ENCODE measurements at regions not wholly inside any gene's neighbourhood (a gene's known extent, or its start where the extent isn't known, plus 50 kb on each side); places are given as distances from the start of the nearest gene placed in this dataset.

GRCh38 chr15:53106505-53107286, 316.6 kb upstream of the ONECUT1 start:
- no peak overlapping the region for H3K27ac ChIP-seq (ENCODE audit: low read depth, low read length)
- H3K9me2 ChIP-seq (ENCODE audit: insufficient read depth) = no peaks in the 10 kb centered on the region
- ChIA-PET POLR2A (no interaction called here), CTCF (no interaction called here), RAD21 (ENCODE audit: low non-redundant PET in 1 of 2, low total read pairs in 2 of 2, uncharacterized antibody in 2 of 2, unreplicated experiment in 2 of 2) (no interaction called here)
- no peak overlapping the region for H3K4me2 ChIP-seq (ENCODE audit: low read length)
- no peaks in the 10 kb centered on the region for H3K27me3 ChIP-seq (ENCODE audit: insufficient read depth, low read length)
- intact Hi-C loops (cut with micrococcal nuclease) = no loop called here
- H2AFZ ChIP-seq (ENCODE audit: low read depth, low read length, poor library complexity, severe bottlenecking) = no peak overlapping the region
- no peak overlapping the region for H3K4me3 ChIP-seq (replicated peaks in 1 of 2; ENCODE audit: low read depth in 1 of 2, low read length in 2 of 2)
- no peak overlapping the region for H3K9ac ChIP-seq (ENCODE audit: low read length)
- no peaks in the 10 kb centered on the region for H3K9me3 ChIP-seq (ENCODE audit: control insufficient read depth in 1 of 2, insufficient read depth in 1 of 2, low read depth in 1 of 2, low read length in 2 of 2)
- no peaks in the 10 kb centered on the region for H3K36me3 ChIP-seq (ENCODE audit: control insufficient read depth in 1 of 2, insufficient read depth in 2 of 2, low read length in 2 of 2)
- no TSS peak for BruUV-seq (replicated peaks)
- H4K20me1 ChIP-seq (ENCODE audit: insufficient read depth) = no peaks in the 10 kb centered on the region
- no peaks in the 10 kb centered on the region for H3K79me2 ChIP-seq (ENCODE audit: insufficient read depth, low read length)
- ATAC-seq = no peak
- TF ChIP-seq CTCF (IDR thresholded peaks at IDR 0.05 in 2 of 3, conservative IDR thresholded peaks at IDR 0.05 in 1 of 3; ENCODE audit: borderline replicate concordance in 1 of 3, insufficient read depth in 1 of 3, low read depth in 2 of 3, low read length in 2 of 3) = no peak
- TF ChIP-seq SRF (IDR thresholded peaks at IDR 0.05; ENCODE audit: low read depth) = no peak
- TF ChIP-seq ZBTB33 (IDR thresholded peaks at IDR 0.05; ENCODE audit: extremely low read depth, insufficient replicate concordance, low read length) = no peak
- TF ChIP-seq EZH2phosphoT487 (IDR thresholded peaks at IDR 0.05; ENCODE audit: borderline replicate concordance) = no peak
- TF ChIP-seq CBX3 (IDR thresholded peaks at IDR 0.05; ENCODE audit: low read depth) = no peak
- no peak for TF ChIP-seq EZH2 (IDR thresholded peaks at IDR 0.05)
- no peak for TF ChIP-seq TCF7L2 (IDR thresholded peaks at IDR 0.05; ENCODE audit: borderline replicate concordance, extremely low read depth, insufficient read depth, insufficient read length)
- no peak for TF ChIP-seq POLR2AphosphoS5 (IDR thresholded peaks at IDR 0.05; ENCODE audit: low read depth, low read length)
- no peak for TF ChIP-seq REST (IDR thresholded peaks at IDR 0.05; ENCODE audit: low read depth)
- no peak for TF ChIP-seq ATF3 (IDR thresholded peaks at IDR 0.05)
- no peaks in the 10 kb centered on the region for H3K4me1 ChIP-seq (ENCODE audit: control insufficient read depth in 1 of 2, insufficient read depth in 2 of 2, low read length in 2 of 2)
- no peak for DNase-seq (ENCODE audit: low read depth, low spot score)
